HCT116 (cell line): ENCODE measurements at regions not wholly inside any gene's neighbourhood (a gene's known extent, or its start where the extent isn't known, plus 50 kb on each side); places are given as distances from the start of the nearest gene placed in this dataset.

Source experiments
- ATAC-seq: fragments of 200-7000 bp; cut with Tn5 transposase; 2 replicates; pipeline ENCODE4 v1.9.1; 2020; ENCODE audit warnings: mild to moderate bottlenecking, moderate library complexity
- BruUV-seq: library from RNA; stranded (reverse); fragments of 400-500 nt; replicated peaks from 2 replicates; lab custom pipeline; 2021; lab: Mats Ljungman, UMichigan
- CTCF ChIA-PET: fragments of 300-600 bp; sonication (Branson Sonifier 250); formaldehyde crosslinking; loops from one replicate; lab custom pipeline; 2021; ENCODE audit warnings: antibody characterized with exemption; lab: Charles Lee
- POLR2A ChIA-PET: fragments of 300-600, 350-600 bp; sonication (Branson Sonifier 250); formaldehyde crosslinking; loops from one replicate; lab custom pipeline; 2021; ENCODE audit warnings: antibody characterized with exemption; lab: Charles Lee
- RAD21 ChIA-PET, 2 experiments: fragments of 300-600 bp; sonication (Branson Sonifier 250); formaldehyde crosslinking; loops; one replicate each; lab custom pipeline; 2023; ENCODE audit warnings: low total read pairs in 2 of 2; ENCODE audit not compliant: uncharacterized antibody in 2 of 2, unreplicated experiment in 2 of 2, low non-redundant PET in 1 of 2; lab: Charles Lee
- DNase-seq: peaks from one replicate; pipeline ENCODE4 v3.0.0-alpha.2; 2010; ENCODE audit warnings: low read depth, low spot score
- H2AFZ ChIP-seq: fragments of 200-600 bp; shearing (Covaris generic), sonication (generic); 2 replicates; pipeline ENCODE4 v1.6.1; 2017; ENCODE audit warnings: low read depth, mixed run types, mixed read lengths, antibody characterized with exemption, low read length; ENCODE audit not compliant: poor library complexity, severe bottlenecking
- H3K27ac ChIP-seq: 2 replicates; pipeline ENCODE4 v1.5.1; 2012; ENCODE audit warnings: low read depth, low read length
- H3K27me3 ChIP-seq: fragments of 200-600 bp; sonication (generic); 2 replicates; pipeline ENCODE4 v1.6.1; 2016; ENCODE audit warnings: mixed run types, low read length, mixed read lengths; ENCODE audit not compliant: insufficient read depth
- H3K36me3 ChIP-seq, 2 experiments: fragments of 200-500 bp in 1 of 2; fragments of 200-600 bp in 1 of 2; sonication (Bioruptor generic) in 1 of 2; sonication (generic) in 1 of 2; 2 replicates each; pipeline versions ENCODE4 v1.5.1 to v1.6.1; 2014 to 2016; ENCODE audit warnings: low read length in 2 of 2, inconsistent platforms in 1 of 2, mixed read lengths in 1 of 2, mixed run types in 1 of 2; ENCODE audit not compliant: insufficient read depth in 2 of 2, control insufficient read depth in 1 of 2
- H3K4me1 ChIP-seq, 2 experiments: fragments of 200-600 bp in 1 of 2; sonication (generic) in 1 of 2; 2 replicates each; pipeline versions ENCODE4 v1.5.1 to v1.6.1; 2012 to 2017; ENCODE audit warnings: low read length in 2 of 2, inconsistent platforms in 1 of 2, mild to moderate bottlenecking in 1 of 2, mixed read lengths in 1 of 2, mixed run types in 1 of 2, moderate library complexity in 1 of 2; ENCODE audit not compliant: insufficient read depth in 2 of 2, control insufficient read depth in 1 of 2
- H3K4me2 ChIP-seq: fragments of 200-600 bp; sonication (generic); 2 replicates; pipeline ENCODE4 v1.6.1; 2017; ENCODE audit warnings: mixed run types, low read length, mixed read lengths
- H3K4me3 ChIP-seq, 2 experiments: fragments of 200-600 bp in 1 of 2; sonication (generic) in 1 of 2; replicated peaks in 1 of 2; 2 replicates each; pipeline ENCODE4 v1.5.1; 2011 to 2016; ENCODE audit warnings: low read length in 2 of 2, control low read depth in 1 of 2, low read depth in 1 of 2, mild to moderate bottlenecking in 1 of 2, mixed read lengths in 1 of 2, mixed run types in 1 of 2
- H3K79me2 ChIP-seq: fragments of 200-600 bp; sonication (generic); 2 replicates; pipeline ENCODE4 v1.6.1; 2017; ENCODE audit warnings: mild to moderate bottlenecking, mixed run types, low read length, moderate library complexity, mixed read lengths; ENCODE audit not compliant: insufficient read depth
- H3K9ac ChIP-seq: fragments of 200-600 bp; sonication (generic); 2 replicates; pipeline ENCODE4 v1.6.1; 2016; ENCODE audit warnings: low read length, mixed read lengths
- H3K9me2 ChIP-seq: fragments of 200-600 bp; sonication (generic), shearing (Covaris generic); 2 replicates; pipeline ENCODE4 v1.6.1; 2017; ENCODE audit warnings: mixed run types, mild to moderate bottlenecking, moderate library complexity; ENCODE audit not compliant: insufficient read depth
- H3K9me3 ChIP-seq, 2 experiments: fragments of 200-500 bp in 1 of 2; fragments of 200-600 bp in 1 of 2; sonication (Bioruptor generic) in 1 of 2; sonication (generic) in 1 of 2; 2 replicates each; pipeline ENCODE4 v1.6.1; 2014 to 2017; ENCODE audit warnings: low read length in 2 of 2, mixed read lengths in 2 of 2, inconsistent platforms in 1 of 2, low read depth in 1 of 2, mild to moderate bottlenecking in 1 of 2, mixed run types in 1 of 2, moderate library complexity in 1 of 2; ENCODE audit not compliant: control insufficient read depth in 1 of 2, insufficient read depth in 1 of 2
- H4K20me1 ChIP-seq: fragments of 200-600 bp; sonication (generic), shearing (Covaris generic); 2 replicates; pipeline ENCODE4 v1.6.1; 2017; ENCODE audit warnings: mixed run types, mild to moderate bottlenecking, moderate library complexity; ENCODE audit not compliant: insufficient read depth
- CBX3 ChIP-seq: IDR thresholded peaks from 2 replicates; pipeline ENCODE4 v1.6.1; 2012; ENCODE audit warnings: low read depth
- JUND ChIP-seq: IDR thresholded peaks from 2 replicates; pipeline ENCODE4 v1.6.1; 2012
- YY1 ChIP-seq: IDR thresholded peaks from 2 replicates; pipeline ENCODE4 v1.6.1; 2011; ENCODE audit warnings: low read length, low read depth, moderate library complexity, mild to moderate bottlenecking; ENCODE audit not compliant: insufficient replicate concordance; ENCODE audit errors: extremely low read depth
- intact Hi-C: fragments of 100-400 bp; cut with micrococcal nuclease; formaldehyde crosslinking; loops from 2 replicates; pipeline ENCODE4 v1.10.0; 2022
- TF ChIP-seq, protein P1 (sequence below): IDR thresholded peaks from 2 replicates; pipeline ENCODE4 v1.6.1; 2011; ENCODE audit warnings: mild to moderate bottlenecking, low read length, moderate library complexity; ENCODE audit not compliant: insufficient replicate concordance; ENCODE audit errors: extremely low read depth

GRCh38 chr1:36557041-36558000 is 74.6 kb upstream of the CSF3R start:
- TF ChIP-seq YY1 (no peak), CBX3 (no peak)
- TF ChIP-seq, all 23 proteins: peak for 0
- DNase-seq: no peak
- no TSS peak for BruUV-seq
- H2AFZ ChIP-seq: no peak overlapping the region
- no peaks in the 10 kb centered on the region for H3K36me3 ChIP-seq
- H4K20me1 ChIP-seq: no peaks in the 10 kb centered on the region
- peaks cover 23% of the 10 kb centered on the region for H3K27me3 ChIP-seq
- H3K27ac ChIP-seq: no peak overlapping the region
- no peaks in the 10 kb centered on the region for H3K9me3 ChIP-seq
- H3K79me2 ChIP-seq: no peaks in the 10 kb centered on the region
- H3K4me1 ChIP-seq: 0 out of 4 replicates have a peak, but pooled peaks cover 0 to 3% of the 10 kb centered on the region in 2 experiments
- RAD21 ChIA-PET: no interaction called here
- POLR2A ChIA-PET: interaction anchor here (0.7 kb wide), 1 partner anchor 24 kb away, joined by 3 read pairs; no protein-coding TSS in a partner anchor
- no peak for ATAC-seq
- H3K4me2 ChIP-seq: no peak overlapping the region
- intact Hi-C loops: loop anchor here (10.0 kb wide), 2 partner anchors 453 to 877 kb away; no protein-coding TSS in a partner anchor
- CTCF ChIA-PET: interaction anchor here (1.1 to 1.3 kb wide), 2 partner anchors 18 to 41 kb away, joined by 3 to 5 read pairs; no protein-coding TSS in a partner anchor
- H3K4me3 ChIP-seq: no peak overlapping the region
- H3K9ac ChIP-seq: no peak overlapping the region
- no peaks in the 10 kb centered on the region for H3K9me2 ChIP-seq

- Histone ChIP-seq H3K4me3 (no peak overlapping the region), H3K79me2 (no peaks in the 10 kb centered on the region), H4K20me1 (no peaks in the 10 kb centered on the region), H3K36me3 (no peaks in the 10 kb centered on the region), H3K9ac (no peak overlapping the region), H2AFZ (no peak overlapping the region), H3K4me1 (0 out of 4 replicates have a peak, but pooled peaks cover 0 to 3% of the 10 kb centered on the region in 2 experiments), H3K9me3 (no peaks in the 10 kb centered on the region), H3K9me2 (no peaks in the 10 kb centered on the region), H3K27ac (no peak overlapping the region), H3K4me2 (no peak overlapping the region), H3K27me3 (peaks cover 42% of the 10 kb centered on the region)
- ChIA-PET POLR2A (no interaction called here), CTCF (interaction anchor here (0.8 to 1.6 kb wide), 3 partner anchors 39 to 880 kb away, joined by 3 to 4 read pairs (median 3); no protein-coding TSS in a partner anchor), RAD21 (no interaction called here)
- DNase-seq: no peak
- no peak for TF ChIP-seq JUND
- TF ChIP-seq, protein P1, sequence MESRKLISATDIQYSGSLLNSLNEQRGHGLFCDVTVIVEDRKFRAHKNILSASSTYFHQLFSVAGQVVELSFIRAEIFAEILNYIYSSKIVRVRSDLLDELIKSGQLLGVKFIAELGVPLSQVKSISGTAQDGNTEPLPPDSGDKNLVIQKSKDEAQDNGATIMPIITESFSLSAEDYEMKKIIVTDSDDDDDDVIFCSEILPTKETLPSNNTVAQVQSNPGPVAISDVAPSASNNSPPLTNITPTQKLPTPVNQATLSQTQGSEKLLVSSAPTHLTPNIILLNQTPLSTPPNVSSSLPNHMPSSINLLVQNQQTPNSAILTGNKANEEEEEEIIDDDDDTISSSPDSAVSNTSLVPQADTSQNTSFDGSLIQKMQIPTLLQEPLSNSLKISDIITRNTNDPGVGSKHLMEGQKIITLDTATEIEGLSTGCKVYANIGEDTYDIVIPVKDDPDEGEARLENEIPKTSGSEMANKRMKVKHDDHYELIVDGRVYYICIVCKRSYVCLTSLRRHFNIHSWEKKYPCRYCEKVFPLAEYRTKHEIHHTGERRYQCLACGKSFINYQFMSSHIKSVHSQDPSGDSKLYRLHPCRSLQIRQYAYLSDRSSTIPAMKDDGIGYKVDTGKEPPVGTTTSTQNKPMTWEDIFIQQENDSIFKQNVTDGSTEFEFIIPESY: no peak
- intact Hi-C loops: loop anchor here (10.0 kb wide), 2 partner anchors 450 to 880 kb away; no protein-coding TSS in a partner anchor
- no peak for ATAC-seq
- no TSS peak for BruUV-seq
These were observed 72.3 kb upstream of the CSF3R start for GRCh38 chr1:36555041-36555440.
